NCI-H2081 (cell line): ENCODE measurements at regions not wholly inside any gene's neighbourhood (a gene's known extent, or its start where the extent isn't known, plus 50 kb on each side); places are given as distances from the start of the nearest gene placed in this dataset.

ENCODE experiments used
- DNase-seq, 2 experiments: peaks; one replicate each; lab custom pipeline; 2025; lab: John Stamatoyannopoulos, UW

DNA sequence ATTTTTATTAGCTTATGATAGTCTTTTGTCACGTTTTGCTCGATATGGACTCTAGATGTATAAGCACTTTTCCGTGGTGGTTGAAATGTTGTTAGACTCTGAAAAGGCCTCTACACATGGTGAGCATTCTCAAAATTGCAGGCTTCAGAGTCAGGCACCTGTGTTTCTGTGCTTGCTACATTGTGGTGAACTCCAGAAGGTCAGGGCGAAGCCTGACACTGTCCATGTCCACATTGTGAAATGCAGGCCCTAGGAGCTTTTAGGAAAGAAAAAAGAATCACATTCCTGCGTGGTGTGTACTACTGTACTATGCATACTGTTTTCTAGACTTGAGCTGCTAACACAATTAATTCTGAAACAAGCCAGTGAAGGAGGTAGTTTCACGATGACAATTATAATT is 86.3 kb downstream of the HS3ST1 start:
- no peak for DNase-seq

DNA sequence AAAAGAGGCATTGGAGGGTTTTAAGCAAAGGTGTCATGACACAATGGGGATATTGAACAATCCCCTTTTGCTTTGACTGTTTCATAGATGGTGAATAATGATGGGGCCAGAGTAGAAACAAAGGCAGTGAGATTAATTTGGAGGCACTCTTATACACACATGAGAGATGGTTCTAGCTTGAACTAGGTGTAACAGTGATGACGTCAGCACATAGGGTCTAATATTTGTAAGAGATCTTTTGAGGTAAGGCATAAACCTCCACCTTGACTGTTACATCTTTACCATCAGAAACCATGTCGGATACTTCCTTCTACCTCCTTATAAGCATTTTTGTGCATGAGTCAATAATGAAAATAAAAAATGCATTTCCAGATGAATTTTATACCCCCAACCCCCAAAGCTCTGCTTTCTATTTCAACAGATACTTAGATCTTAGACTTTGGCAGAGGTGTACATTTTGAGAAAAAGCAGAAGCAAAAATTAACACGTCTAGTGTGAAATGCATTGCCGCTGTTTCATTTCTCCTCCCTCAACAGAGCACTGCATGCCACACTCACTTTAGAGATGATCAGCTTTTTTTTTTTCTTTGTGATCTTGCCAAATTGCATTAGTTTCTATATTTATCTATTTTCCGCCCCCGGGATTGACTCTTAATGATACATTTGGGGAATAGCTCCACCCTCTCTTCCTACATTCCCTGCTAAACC is 87.2 kb downstream of the HS3ST1 start:
- DNase-seq, result no peak

DNA sequence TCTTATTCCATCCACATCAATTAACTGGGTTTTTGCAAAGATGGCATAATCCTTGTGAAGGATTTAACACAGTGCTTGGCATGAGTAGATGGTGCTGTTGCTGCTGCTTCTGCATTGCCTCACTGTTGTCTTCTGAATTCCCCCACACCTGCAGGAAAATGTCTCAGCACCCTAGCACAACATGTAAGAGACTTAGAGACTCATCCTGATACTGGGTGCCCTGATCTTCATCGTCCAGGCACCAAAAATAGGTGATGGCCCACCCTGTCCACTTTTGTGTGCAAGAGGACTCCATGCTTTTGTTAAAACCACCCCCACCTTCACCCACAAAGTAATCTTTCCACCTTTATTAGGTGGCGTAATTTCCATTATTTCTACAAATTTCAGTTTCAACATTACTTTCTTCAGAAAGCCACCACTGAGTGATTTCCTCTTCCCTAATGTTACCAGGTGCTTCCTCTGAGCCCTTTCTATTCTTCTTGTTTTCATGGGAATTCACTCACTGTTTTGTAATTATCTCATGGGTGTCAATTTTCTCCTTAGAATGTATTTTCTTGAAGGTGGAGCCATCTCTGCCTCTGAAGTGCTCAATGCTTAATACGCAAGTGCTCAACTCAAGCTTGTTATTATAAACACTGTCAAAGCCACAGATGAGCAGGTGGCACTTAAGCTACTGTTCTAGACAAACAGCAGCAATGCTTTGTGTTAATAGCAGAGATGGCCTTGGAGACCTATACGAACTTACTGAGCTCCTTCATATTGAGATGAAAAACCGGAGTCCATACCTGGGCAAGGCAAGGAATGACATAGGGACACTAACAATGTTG is 89.5 kb downstream of the HS3ST1 start:
- DNase-seq, result no peak

DNA sequence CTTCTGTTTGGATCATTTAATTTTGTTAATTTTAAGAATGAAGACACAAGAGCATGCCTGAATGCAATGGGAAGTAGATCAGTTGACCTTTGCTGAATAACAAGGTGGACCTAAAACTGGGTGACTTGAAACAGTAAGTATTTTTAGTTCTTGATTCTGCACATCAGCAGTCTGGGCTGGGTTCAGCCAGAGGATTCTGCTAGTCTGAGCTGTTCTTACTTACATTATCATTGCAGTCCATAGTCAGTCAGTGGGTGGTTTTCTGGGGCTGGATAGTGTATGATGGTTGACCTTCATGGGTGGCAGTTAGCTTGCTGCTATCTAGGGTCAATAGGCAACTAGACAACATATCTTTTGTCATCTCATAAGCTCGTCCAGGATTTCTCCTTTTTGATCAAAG is 91.4 kb downstream of the HS3ST1 start:
- DNase-seq, result no peak

DNA sequence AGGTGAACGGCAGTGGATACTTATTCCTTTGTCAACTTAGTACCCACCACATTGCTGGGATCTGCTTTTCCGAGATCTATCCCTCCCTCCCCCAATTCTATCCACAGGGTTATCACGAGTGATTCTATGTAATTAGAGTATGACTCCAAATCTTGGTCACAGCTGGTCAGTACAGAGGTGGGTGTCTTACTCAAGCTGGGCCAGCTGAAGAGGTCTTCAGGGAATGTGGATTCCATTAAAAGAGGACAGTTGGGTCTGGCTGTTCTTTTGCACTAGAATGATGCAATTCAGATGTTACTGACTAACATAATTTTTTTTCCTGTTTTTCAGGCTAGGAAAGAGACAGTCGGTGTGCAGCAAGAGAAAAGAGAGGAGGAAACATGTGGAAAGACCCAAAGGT is 92.3 kb downstream of the HS3ST1 start:
- DNase-seq, result no peak

DNA sequence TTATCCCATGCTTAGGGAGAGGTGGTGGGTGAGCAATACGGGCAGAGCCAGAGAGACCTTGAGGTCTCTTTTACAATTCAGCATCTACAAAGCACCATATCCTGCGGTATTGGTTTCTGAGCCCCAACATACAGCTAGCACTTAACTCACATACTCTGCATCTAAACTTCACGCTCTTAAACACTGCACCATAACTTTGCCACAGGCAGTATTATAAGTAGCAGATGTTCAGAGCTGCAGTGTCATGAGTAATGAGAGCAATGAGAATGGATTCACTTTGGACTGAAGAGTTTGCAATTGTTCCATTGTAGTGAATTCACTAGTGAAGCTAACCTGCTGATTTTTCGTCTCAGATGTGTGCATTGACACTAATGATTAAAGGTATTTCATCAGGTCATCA is 93.8 kb downstream of the HS3ST1 start:
- DNase-seq, result no peak

DNA sequence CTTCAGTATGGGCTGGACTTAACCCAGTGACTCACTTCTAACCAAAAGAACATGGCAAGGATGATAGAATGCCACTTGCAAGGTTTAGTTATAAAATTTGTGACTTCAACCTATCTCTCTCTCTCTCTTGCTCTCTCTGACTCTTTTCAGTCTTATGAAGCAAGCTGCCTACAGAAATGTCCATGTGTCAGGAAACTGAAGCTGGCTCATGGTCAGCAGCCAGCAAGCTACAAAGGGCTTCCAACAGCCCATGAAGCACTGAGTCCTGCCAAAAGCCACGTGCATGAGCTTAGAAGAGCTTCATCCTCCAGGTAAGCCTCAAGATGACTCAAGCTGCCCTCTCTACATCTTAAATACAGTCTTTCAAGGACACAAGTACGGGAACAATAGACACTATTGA is 100.3 kb downstream of the HS3ST1 start:
- DNase-seq, result no peak

DNA sequence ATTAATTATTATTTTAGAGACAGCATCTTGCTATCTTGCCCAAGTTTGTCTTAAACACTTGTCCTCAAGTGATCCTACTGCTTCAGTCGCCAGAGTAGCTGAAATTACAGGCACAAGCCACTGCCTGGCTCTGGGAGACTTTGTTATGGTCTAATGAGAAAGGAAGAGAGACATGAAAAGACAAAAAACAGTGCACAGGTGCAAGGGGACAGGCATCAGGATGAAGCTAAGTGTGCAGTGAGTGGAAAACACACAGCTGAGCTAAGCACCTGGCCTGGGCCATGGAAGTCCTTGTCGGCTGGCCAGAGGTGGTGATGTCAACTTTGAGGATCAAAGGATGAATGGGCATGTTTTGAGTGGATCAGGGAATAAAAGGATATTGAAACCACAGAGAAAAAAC is 102.7 kb downstream of the HS3ST1 start:
- no peak for DNase-seq

DNA sequence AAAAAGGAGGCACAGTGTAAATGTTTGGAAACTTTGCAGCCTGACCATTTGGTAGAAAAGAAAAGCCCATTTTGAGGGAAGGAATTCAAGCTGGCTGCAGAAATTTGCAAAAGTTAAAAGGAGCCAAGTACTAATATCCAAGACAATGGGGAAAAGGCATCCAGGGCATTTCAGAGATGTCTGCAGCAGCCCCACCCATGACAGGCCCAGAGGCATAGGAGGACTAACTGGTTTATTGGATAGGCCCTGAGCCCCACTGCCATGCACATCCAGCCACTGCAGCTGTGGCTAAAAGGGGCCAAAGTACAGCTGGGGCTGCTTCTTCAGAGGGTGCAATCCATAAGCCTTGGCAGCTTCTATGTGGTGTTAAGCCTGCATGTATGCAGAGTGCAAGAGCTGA is 104.9 kb downstream of the HS3ST1 start:
- no peak for DNase-seq

- no peak for DNase-seq
Observed at GRCh38 chr4:11313157-11313943, 115.3 kb downstream of the HS3ST1 start.

- no peak for DNase-seq
Observed at GRCh38 chr4:11312389-11312788, 116.3 kb downstream of the HS3ST1 start.

DNA sequence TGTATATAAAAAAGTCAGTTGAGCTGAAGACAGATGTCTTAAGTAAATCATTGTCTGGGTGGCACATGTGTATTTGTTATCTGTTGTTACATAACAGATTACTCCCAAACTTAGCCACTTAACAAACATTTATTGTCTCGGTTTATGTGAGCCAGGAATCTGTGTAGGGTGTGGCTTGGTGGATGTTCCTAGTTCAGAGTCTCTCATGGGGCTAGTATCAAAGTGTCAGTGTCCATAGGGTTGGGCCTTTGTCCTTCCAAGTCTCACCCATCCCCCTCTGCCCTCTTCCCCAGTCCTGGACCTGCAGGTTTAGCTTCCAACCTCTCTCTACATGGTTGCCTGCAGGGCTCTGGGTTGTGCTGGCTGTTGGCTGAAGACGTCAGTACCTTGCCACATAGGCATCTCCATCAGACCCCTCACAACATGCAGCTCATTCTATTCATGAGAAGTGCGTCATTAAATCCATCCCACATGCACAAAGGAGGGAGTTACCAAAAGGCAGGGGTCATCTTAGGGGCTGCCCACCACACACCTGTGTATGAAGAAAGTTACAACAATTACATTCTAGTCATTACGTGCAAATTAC is 127.5 kb downstream of the HS3ST1 start:
- no peak for DNase-seq

DNA sequence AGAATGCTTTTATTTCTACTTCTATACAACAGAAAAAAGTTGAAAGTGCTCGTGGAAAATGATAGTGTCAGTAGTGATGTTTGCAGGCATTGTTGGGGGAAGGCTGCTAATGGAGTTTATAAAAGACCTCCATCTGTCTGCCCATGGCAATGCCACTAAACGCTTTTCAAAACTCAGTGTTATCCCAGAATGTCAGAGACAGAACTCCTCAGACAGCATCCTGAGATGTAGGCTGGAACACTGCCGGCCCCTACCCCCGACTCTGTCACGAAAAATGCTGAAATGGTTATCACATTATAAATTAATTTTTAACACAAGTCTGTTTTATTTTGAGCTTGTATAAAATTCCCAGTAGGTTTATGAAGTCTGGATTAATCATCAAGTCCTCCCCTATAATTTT is 128.9 kb downstream of the HS3ST1 start:
- DNase-seq, result no peak

GRCh38 chr4:11299016-11299415 is 129.7 kb downstream of the HS3ST1 start:
- no peak for DNase-seq

DNA sequence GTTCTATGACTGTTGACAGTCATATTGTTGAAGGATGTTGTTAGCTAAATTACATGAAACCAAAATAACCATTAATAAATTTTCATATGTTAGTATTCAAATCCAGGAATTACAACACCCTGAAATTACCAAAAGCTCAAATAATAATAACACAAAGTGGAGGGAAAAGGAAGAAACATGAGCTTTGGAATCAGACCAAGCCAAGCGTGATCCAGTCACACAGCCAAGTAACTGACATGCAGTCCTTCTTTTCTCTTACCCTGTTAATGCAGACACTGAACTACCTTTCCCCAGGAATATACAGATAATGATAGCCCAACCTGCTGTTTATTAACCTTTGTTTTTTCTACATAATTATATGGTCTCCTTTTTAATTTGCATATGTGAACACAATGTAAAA is 130.2 kb downstream of the HS3ST1 start:
- DNase-seq, result no peak

- no peak for DNase-seq
Observed at GRCh38 chr4:11297627-11298026, 131.1 kb downstream of the HS3ST1 start.

- DNase-seq, result no peak
Observed at GRCh38 chr4:11297201-11297600, 131.5 kb downstream of the HS3ST1 start.

DNA sequence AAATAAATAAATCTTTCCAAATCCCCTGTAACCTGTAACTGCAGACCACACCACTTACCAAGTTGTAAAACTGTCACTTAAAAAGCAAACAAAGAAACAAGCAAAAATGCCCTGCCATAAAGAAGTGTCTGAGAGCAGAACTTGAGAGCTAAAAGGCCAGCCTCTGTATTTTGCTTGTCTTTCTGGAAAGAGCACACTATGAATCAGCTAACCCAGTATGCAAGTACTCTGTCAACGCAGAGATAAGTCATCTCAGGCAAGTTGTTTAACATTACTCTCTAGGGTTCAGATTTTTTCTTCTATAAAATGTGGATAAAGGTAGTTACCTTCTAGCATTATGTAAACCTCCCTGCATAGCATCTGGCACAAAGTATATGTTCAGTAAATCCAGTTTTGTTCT is 134.8 kb downstream of the HS3ST1 start:
- no peak for DNase-seq

DNA sequence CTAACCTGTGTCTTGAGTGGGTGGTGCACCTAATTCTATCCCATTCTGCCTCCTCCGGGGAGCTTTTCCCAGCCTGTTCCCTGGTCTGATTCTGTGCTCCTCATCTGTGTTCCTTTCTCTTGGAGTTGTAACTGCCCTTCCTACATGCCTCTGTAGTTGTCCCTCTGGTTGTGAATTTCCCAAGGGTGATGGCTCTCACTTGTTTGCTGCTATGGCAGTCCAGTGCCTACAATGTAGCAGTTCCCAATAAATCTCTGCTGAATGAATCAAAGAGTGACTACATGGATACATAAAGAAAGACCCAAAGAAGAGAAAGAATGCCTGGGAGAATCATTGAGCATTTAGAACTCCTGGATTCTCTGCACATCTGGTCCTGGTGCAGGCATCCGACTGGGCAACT is 141.6 kb downstream of the HS3ST1 start:
- no peak for DNase-seq

- no peak for DNase-seq
Observed at GRCh38 chr4:11286533-11286932, 142.2 kb downstream of the HS3ST1 start.

- no peak for DNase-seq
Observed at GRCh38 chr4:11281720-11282119, 147.0 kb downstream of the HS3ST1 start.

- no peak for DNase-seq
Observed at GRCh38 chr4:11271263-11271662, 157.4 kb downstream of the HS3ST1 start.

GRCh38 chr4:11268149-11268548 is 160.5 kb downstream of the HS3ST1 start:
- DNase-seq, result no peak
